ENCODE measurements at regions not wholly inside any gene's neighbourhood (a gene's known extent, or its start where the extent isn't known, plus 50 kb on each side); places are given as distances from the start of the nearest gene placed in this dataset.
"Not testable (repeated sequence)": the region's sequence is repeated elsewhere in the genome, so short reads cannot be mapped to it uniquely, and the experiment has no call there.

DNA sequence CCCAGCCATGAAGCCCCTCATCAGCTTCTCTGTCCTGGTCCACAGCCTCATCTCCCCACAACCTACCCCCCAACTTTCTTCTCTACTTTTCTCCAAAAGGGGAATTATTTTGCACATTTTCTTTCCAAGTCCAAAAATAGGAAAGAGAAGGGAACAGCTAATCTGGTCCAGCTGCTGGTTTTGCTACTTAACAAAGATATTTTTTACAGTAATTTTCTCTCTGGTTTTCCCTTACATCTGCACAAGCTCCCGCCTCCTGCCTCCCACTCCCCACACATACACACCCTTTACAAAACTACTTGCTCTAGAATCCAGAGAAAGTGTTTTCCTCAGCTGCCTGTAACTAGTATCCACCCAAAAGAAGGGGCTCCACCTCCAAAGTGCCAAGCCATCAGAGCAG, 177.2 kb downstream of the POLR2M start:
- no peak for DNase-seq

DNA sequence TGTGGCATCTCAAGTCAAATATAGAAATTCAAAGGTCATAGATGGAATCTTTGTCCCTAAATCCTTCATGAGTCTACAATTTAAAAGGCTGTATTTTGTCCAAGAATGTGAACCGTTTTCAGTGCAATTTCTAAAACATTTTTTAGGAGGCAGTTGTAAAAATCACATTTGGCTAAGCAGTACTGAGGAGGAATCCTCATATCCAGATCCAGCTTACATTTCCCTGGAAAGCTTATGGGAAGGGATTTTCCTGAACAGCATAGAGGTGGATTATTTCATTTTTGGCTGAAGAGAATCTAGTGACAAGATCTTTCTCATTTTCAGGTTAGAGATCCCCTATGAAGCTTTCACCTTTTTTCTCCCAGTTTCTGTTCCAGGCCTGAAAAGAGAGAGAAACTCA, 178.4 kb downstream of the POLR2M start:
- no peak for DNase-seq

DNA sequence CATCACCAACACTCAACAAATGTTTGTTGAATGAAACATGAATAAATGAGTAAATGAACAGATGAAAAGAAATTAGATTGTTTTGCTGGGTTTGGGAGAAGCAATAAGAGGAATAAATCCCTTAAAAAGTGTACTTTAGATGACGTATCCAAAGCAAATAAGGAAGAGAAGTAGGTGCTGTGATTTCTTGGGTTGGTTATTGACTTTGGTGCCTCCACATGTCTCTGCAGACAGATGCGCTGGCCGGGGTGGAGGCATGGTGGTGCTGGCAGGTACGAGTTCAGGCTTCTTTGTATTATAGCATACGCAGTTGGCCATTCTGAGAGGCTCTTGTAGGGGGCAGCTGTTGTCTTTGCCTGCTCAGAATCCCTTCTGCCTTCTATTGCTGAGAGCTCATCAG, 178.9 kb downstream of the POLR2M start:
- no peak for DNase-seq

DNA sequence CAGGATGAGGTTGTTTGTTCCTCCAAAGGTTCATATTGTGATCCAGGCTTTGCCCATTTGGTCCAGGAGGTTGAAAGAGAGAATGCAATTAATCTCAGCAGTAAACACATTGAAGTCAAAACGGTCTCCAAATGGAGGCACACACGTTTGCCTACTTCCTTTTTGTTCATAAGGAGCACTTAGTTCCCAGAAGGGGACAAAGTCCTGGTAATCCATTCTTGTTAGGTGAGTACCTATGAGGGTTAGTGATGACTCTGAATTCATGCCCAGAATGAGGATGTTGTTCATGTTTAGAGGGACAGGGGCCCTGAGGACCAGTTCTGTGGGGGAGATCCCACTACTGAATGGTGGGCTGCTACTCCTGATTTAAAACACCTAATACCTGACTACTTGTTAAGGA, 177.7 kb downstream of the ALDH1A2 start:
- DNase-seq = no peak

DNA sequence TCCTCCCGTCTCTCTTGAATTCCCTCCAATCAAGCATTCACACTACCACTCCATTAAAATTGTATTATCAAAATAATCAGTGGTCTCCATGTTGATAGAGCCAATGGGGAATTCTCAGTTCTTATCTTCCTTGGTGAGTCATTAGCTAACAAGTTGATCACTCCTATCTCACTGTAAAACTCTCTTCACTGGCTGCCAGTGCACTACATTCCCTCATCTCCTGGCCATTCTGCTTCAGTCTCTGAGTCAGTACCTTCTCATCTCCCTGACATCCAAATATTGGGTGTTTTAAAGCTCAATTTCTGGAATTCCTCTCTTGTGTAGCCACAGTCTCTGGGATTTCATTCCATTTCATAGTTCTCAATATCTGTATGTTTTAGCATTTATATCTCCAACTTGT, 175.2 kb downstream of the ALDH1A2 start:
- no peak for DNase-seq

DNA sequence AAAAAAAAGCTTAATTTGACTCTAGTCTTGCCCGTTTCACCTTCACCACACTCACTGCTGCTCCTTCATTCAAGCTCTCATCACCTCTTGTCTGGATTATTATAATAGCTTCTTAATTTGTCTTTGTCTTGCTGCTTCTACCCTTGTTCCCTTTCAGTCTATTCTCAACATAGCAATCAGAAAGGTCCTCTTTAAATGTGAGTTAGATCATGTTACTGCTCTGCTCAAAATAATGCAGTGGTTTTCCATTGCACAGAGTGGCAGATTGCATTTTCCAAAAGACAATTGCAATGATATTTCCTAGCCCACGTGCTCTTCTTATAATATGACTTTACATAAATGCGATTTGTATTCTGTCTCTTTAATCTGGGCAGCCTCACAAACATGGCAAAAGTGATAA, 174.6 kb downstream of the ALDH1A2 start:
- no peak for DNase-seq

DNA sequence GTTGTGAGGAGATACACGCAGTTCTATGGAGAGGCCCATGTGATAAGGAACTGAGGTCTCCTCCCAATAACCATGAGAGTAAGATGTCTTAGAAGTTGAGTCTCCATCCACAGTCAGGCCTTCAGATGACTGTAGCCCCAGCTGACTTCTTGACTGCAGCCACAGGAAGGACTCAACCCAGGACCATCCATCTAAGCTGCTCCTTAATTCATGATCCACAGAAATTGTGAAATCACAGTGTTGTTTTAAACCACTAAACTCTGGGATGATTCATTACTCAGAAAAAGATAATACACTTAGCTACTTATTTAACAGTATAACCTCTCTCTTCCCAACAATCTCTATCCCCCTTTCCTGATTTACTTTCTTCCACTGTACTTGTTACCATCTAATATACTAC, 173.3 kb downstream of the ALDH1A2 start:
- no peak for DNase-seq

DNA sequence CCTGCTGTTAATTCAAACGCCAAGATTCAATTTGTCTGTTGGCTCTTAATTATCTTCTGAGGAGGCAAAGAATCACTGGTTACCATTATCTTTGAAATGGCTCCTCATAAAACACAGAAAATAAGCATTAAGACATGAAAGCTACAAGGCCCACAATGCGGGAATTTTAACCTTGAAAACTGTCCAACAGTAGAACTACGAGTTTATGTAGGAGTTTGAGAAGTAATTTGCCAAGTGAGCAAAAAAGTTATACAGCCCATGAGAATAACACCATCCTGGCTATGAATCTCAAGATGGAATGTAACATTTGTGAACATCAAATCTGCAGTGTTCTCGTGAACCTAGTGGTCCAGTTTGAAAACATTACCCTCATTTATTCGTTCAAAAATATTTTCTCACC, 172.5 kb downstream of the ALDH1A2 start:
- no peak for DNase-seq

DNA sequence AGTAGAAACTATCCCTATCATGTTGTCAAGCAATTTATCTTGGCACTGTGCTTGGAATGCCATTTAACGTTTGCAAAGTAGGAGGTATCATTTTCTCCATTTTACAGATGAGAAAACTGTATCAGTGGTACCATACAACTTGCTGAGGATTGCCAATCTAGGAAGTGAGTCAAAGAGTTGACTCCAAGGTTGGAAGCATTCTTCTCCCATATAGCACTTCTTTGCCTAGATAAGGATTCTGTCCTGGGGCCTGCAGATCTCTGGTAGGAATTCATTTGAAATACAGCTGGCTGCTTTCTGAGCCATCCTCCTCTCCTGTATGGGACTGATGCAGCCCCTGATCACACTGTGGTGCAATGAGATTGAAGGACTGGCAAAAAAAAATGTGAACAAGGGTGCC, 170.2 kb downstream of the ALDH1A2 start:
- no peak for DNase-seq

DNA sequence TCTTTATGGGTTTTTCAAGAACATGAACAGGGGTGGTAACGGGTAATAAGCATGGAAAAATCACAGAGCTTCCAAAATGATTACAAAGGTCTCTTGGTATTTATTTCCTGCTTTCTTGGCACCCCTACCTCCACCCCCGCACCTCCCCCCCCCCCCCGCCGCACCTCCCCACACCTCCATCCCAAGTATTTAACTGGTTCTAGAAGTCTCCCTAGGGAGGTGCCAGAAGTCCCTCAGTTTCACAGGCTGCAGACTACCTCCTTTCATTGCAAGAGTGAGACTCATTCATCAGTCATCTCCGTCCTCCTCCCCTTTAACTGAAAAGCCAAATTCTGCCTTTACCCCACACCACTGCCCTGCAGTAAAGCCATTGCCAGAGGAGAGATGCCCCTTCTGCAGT, 169.4 kb downstream of the ALDH1A2 start:
- DNase-seq = no peak

DNA sequence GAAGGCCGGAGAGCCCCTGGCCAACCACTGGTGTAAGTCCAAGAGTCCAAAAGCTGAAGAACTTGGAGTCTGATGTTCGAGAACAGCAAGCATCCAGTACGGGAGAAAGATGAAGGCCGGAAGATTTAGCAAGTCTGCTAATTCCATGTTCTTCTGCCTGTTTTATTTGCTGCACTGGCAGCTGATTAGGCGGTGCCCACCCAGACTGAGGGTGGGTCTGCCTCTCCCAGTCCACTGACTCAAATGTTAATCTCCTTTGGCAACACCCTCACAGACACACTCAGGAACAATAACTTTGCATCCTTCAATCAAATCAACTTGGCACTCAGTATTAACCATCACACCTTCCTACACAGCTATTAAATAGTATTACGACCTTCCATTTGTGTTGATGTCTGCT, 168.6 kb downstream of the ALDH1A2 start:
- not testable (repeated sequence) for DNase-seq

DNA sequence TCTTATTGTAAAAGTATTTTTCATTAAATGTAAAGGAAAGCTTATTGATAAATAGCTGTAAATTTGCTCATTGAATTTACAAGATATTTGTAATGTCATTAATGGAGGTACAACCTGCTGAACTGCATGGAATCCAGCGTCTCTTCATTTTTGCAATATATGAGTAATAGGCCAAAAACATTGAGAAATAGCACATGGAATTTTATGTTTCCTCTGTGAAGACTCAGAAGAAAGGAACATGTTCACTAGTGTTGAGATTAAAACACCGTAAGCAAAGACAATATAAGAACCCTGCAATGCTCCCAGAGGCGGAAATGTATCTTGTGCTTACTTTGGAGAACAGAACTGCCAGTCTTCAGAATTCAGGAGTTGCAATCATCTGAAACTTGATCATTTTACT, 167.6 kb downstream of the ALDH1A2 start:
- DNase-seq = no peak

DNA sequence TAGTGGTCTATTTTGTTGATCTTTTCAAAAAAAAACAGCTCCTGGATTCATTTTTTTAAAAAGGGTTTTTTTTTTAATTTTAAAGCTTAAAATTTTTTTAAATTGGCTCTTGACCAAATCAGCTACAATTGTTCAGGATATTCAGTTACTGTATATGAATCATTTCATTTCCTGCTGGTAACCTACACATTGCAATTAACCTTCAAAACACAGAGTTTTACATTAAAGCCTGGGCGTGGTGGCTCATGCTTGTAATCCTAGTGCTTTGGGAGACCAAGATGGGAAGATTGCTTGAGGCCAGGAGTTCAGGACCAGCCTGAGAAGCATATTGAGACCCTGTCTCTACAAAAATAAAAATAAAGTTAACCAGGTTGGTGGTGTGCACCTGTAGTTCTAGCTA, 163.4 kb downstream of the ALDH1A2 start:
- DNase-seq = no peak

All from NCI-H510A (cell line).